GM18858 (cell line): ENCODE measurements at regions not wholly inside any gene's neighbourhood (a gene's known extent, or its start where the extent isn't known, plus 50 kb on each side); places are given as distances from the start of the nearest gene placed in this dataset.

Experiments
- ATAC-seq: cut with Tn5 transposase; IDR thresholded peaks from one replicate; pipeline ENCODE4 v1.9.1; 2021; ENCODE audit not compliant: unreplicated experiment

DNA sequence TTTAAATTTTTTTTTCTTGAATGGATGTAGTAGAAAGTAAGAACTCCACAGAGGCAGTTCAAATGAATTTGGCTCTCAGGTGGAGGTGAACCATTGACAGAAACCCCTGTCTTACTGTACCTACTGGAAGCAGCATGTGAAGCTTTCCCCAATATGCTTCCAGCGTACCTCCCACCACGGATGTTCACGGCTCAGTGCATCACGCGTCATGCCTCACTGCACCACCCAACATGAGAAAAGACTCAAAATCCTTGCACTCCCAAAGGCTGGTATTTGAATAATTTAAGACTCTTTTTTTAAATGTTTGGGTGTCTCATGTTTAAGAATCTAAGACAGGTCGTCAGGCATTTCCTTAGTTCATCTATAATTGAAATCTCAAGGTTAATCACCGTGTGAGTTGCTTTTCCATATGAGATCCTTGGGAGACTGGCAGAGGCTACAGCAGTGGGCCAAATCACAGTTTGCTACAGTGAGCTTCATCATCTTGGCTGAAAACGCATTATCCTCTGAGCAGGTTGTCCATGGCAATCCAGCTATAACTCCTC lies 846.4 kb downstream of the DCDC2C start:
- no peak for ATAC-seq

DNA sequence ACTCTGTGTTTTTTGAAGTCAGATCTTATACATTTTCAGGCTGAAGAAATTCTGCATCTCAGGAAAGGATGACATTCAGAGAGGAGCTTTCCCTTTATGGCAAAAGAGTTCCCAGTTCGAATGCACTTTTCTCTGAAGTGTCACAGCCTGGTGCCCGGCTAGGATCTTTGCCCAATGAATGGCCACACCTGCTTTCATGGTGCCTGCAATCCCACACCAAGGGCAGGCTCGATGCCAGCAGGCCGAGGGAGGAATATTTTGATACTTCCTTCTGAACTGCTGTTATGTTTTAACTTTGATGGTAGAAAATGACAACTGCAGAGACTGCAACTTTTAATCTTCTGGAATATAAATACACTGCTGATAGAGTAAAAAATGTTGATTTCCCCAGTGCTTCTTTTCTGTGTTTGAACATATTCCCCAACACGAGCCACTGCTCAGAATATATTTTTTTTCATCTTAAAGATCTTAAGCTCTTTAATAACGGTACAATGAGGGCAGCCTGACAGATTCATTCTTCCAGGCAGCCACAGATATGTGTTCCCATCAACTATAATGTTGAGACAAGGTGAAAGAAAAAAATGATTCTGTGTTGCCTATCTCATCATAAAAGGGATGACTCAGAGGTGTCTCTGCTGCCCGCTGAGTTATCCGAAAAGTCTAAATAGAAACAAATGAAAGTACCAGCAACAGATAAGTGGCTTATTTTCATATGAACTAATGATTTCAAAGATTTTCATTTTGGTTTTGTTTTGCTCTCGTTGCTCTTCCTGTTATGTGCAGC lies 848.5 kb downstream of the DCDC2C start:
- no peak for ATAC-seq

DNA sequence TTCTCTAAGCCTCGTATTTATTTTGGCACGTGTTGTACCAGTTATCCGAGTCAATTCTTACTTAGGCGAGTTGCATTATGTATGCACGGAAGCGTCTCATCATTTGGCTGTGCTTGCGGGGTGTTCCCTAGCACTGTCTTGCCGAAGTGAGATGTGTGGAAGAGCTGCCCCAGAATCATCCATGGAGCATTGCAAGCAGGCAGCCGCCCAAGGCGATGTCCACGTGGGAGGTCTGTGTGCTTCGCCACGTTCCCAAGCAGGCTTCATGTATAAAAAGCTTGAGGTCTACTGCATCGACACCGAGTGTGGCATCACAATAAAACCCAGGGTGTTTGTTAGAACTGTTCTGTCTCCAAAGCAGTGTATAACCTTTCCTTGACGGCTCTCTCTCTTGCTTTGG lies 849.9 kb downstream of the DCDC2C start:
- ATAC-seq: no peak

DNA sequence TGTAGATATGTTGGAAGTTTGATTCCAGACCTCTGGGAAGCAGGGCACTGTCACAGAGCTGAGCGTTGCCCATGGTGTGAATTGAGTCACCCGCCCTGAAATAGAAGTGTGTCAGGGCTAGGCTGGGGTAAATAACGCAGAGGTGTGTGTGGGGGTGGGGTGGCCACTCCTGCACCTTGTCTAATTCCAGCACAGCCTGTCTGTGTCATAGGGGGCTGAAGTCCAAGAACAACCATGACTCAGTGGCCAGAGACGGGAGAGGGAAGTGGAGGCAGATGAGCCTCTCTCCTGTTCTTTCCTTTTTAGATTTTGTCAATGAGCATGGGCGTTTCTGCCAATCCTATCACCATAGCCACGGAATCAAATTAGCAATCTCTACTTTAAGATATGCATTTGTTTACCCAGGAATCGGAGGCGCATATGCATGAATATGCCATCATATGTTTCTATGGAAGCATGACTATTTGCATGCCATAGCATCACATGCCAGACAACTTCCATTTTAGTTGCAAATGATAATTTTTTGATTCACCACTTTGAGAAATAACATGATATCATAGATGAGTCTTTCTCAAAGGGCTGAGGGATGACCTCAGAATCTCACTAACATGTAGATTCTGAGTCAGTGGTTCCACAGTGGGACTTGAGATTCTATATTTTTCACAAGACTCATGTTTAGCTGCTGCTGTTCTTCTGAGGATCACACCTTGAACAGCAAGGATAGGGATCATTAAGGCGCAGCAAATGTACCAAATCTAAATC lies 852.9 kb downstream of the DCDC2C start:
- ATAC-seq: no peak

DNA sequence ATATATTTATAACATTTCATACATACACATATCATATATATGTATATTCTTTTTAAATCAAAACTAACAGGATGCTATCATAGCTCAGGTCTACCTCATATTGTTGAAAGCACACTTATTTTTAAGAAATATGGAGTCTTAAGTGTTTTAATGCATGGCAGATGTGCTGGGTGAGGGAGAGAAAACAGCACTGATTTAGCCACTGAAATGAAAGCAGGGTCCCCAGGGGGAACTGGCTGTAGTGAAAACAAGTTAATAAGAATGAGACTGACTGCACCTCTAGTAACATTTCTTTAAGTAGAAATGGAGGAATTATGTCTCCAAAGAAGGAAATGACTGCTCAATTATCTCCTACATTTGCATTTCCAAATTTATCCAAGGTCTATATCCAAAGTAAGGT lies 857.8 kb downstream of the DCDC2C start:
- no peak for ATAC-seq

DNA sequence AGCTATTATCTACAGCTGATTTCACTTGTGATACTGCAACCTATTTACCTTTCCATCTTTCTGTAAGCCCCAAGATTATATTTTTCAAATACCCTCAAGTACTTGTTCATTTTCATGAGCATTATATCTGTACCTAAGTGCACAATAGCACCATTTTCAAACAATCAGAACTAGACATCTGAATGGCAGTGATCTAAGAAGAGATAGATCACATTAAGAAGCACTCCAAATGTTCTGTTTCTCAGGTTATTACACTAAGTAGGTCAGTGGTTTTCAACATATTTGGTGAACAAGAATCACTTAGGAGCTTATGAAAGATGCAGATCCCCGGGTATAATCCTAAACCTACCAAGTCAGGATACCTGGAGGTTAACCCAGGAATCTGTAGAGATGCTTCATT lies 872.7 kb downstream of the DCDC2C start:
- no peak for ATAC-seq

DNA sequence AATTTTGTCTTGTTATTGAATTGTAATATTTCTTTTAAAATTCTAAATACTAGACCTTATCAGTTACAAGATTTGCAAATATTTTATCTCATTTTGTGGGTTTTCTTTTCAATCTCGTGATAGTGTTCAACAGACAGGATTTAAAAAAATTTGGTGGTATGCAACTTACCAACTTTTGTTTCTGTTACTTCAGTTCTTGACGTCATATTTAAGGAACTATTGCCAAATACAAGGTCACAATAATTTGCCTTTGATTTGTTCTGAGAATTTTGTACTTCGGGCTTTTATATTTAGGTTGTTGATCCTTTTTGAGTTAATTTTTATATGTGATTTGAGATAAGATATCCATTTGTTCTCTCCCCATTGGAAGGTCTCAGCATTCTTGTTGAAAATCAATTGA lies 876.6 kb downstream of the DCDC2C start:
- ATAC-seq: no peak

DNA sequence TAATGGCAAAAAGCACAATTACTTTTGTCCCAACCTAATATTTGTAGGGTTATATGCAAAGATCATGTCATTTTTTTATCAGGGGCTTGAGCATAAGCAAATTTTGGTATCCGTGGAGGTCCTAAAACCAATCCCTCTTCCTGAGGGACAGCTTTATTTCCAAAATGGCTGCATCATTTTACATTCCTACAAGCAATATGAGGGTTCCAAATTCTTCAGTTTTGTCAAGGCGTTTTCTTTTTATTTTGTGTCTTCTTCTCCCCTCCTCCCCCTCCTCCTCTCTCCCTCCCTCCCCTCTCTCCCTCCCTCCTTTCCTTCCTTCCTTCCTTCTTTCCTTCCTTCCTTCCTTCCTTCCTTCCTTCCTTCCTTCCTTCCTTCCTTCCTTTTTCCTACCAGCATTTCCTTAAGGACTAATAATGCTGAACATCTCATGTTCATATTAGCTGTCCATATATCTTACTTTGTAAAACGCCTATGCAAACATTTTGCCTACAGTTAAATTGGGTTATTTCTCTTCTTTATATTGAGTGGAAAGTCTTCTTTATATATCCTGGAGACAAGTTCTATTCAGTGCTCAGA lies 881.8 kb downstream of the DCDC2C start:
- ATAC-seq: no peak

DNA sequence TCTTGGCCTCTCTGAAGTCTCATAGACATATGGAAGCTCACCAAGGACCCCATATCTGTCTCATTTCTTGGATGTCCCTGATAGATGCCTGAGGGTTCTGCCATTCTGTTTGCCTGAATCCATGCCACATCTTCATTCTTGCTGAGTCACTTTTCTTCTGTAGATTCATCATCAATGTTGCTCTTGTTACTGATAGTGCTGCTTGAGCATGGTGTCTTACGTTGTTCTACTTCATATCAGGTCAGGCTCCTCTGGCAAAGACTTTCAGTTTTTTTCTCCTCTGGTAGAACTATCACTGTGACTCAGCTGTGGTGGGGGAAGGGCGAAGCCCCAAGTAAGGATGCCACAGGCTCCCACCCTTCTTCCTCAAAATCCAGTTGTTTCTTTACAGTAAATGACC lies 885.2 kb downstream of the DCDC2C start:
- no peak for ATAC-seq

DNA sequence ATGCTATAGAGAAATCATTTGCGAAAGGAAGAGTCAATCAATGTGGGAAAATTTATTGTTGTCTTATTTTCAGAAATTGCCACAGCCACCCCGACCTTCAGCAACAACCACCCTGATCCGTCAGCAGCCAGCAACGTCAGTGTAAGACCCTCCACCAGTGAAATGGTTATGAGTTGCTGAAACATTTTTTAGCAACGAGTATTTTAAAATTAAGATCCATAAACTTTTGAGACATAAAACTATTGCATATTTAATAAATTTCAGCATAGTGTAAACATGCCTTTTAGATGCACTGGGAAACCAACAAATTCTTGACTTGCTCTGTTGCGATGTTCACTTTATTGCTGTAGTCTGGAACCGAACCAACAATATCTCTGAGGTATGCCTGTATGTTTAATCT lies 887.9 kb downstream of the DCDC2C start:
- ATAC-seq: no peak

DNA sequence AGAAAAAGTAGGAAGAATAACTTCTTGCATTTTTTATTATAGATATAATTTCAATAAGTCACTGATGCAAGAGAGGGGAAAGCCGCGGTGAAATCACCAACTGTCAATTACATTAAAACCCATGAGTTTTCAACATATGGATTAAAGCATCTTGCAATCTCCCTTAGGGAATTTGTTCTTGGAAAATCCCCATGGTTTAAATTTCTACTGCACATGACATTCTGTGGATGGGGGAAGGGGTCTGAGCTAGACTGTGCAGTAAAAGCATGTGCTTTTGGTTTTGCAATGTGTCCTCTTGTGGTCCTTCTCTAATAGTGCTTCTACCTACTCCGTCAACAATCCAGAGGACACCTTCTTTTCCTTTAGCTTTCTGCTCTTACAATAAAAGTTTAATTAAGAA lies 894.0 kb downstream of the DCDC2C start:
- ATAC-seq: no peak

DNA sequence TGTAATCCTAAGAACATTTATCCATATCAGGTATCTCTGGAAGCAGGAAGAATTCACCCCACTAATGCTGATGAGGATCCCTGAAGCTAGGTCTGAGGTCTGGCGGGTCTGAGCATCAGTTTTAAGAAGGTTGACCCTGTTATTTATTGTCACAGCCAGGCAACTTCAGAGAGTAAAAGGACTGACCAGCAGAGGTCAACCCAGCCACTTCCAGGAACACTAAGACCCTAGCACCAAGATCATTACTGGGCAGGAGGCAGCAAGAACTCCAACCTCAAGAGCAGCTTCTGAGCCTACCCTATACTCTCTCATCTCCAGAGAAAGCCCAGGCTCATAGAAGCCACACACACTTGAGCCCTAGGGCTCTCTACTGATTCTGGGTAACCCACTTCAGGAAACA lies 901.4 kb downstream of the DCDC2C start:
- ATAC-seq: no peak

DNA sequence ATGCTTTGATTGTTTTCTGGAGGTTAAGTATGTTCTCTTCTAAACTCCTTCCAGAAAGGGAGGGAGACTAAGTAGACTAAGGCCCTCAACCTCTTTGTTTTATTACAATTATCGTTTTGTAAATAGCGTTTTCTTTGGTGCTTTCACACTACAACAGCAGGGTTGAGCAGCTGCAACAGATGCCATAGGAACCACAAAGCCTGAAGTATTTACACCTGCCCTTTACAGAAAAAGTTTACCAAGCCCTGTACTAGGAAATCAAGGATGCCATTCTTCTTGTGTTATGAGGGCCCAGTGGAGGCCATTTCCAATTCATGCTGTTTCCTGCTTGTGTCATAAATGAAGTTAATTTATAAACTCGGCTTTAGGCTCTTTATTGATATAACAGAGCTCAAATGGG lies 914.8 kb downstream of the DCDC2C start:
- ATAC-seq: no peak

DNA sequence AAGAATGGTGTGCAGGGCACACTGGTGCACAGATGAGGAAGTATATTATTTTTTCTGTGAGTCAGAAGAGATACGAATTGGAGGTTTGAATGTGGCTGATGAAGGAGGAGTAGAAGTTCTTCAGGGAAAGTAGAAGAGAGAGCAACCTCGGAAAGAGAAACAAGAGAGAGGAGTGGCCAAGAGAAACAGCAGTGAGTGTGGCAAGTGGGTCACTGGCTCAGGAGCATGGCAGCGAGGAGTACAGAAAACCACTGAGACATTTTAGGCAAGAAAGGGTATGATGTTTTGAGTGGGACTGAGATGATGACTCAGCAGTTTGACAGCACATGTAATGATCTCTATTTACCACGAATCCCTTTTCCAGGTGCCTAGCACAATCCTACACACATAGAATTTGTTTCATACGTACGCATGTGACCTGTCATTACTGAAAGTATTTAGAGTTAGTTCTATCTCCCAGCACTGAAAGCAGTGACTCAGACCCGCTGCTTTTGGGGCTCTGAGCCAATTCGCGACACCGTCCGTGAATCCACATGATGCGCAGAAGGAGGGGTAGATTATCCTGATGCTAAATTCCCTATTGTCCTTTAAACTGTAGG lies 915.4 kb downstream of the DCDC2C start:
- no peak for ATAC-seq

DNA sequence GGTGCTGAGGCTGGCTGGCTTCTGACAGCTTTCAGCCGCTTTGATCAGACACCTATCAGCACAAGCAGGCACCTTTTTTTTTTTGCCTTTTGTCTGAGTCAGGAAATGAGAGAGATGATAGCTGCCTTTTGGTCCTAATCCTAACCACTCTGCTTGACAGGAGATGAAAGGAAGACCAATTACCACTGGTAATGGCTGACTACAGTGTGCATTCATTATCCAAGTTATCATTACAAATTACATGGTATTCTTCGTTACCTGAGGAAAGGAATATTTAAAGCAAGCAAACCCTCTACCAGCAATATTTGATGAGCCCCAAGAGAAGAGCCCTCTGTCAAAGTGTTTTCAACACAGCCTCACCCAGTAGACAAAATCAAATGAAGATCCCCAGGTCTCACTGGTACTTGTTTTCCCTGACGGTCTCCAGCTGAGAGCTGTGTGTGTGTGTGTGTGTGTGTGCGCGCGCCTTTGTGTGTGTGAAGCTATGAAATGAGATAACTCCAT lies 925.7 kb downstream of the DCDC2C start:
- ATAC-seq: no peak

DNA sequence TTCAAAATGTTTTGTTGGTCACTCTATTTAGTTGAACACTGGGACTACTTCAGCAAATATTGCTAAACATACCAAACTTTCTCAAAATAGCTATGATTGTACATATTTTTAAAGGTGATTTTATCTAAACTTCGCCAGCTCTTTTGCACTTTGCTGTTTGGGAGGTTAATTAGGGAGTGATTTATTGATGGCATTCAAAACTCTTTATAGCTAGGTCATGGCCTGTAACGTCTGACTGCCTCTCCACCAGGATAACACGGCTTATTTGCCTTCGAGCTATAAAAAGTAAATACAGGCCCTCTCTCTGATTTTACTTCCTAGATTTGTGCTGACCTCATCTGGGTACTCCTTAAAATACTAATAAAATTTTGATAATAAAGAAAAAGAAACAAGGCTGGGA lies 931.9 kb downstream of the DCDC2C start:
- no peak for ATAC-seq

DNA sequence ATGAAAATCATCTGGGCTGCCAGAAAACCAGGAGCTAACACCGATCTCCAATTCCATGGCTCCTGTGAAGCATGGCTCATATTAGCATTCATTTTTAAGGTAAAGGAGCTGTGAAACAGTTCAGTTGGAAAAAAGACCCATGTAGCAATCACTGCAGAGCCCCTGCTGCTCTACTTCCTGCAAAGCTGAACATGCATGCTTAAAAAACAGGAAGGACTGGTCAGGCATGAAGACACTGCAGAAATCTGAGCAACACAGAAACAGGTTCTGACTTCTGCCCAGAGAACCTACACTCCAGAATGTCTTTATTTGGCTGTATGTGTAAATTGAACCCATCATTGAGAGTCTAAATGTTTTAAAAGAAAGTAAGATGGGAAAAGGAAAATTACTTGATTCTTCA lies 950.6 kb downstream of the DCDC2C start:
- no peak for ATAC-seq

DNA sequence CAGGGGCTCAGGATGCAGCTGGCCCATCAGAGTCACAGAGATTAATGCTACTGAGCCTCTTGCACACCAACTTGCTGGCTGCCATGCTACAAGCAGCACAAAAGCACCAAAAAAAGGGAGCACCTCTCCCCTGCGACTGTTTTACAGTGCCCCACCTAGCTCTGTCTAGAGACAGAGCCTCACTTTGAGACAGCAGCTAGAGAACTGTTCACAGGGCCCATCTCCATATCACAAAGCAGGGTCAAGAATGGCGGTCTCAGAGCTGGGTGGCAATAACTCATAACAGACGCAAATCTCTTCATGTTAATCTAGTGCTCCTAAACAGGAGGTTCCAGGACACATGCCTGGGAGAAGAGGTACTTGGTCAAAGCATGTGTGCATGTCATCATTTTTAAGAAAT lies 953.0 kb downstream of the DCDC2C start:
- ATAC-seq: no peak

DNA sequence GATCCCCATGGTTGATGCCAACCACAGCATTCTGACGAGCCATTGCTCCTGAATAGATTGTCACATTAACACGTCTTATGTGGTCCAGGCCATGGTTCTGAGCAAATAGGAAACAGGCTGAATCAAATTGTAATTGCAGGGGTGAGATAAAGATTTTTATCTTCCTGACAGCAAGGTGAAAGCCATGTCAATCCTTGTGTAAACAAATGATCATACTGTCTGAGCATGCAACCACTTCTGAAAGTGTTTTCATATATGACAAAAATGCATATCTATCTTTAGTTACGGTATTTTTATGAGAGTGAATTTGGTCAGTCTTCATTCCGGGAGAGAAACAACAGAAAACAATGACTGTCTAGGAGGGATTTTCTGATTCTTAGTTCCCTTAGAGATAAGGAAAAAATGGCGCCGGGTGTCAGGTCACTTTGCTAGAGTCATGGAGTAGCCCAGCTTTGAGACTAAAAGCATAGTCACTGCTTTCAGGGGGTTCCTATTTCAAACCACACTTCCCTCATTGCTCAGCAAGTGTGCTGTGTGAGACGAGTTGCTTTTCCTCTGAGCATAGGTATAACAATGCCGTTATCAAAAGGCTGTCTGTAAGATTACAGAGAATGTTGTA lies 958.9 kb downstream of the DCDC2C start:
- ATAC-seq: no peak

DNA sequence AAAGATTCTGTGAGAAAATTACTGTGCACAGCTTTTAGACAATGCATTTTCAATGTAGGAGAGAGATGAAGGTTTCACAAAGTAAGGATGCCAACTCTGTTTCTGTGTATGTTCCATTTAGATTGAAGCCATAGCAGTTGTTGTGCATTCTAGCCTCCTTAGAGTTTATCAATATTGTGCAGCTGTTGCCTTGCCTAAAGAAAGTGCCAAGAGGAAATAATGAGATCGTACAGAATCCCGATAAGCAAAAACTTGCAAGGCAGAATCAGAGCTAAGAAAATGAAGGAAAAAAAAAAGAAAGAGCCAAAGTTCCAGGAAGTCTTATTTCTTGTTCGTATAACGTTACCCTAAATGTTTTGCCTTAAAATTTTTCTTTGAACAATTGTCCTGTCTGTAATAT lies 965.0 kb downstream of the DCDC2C start:
- no peak for ATAC-seq

DNA sequence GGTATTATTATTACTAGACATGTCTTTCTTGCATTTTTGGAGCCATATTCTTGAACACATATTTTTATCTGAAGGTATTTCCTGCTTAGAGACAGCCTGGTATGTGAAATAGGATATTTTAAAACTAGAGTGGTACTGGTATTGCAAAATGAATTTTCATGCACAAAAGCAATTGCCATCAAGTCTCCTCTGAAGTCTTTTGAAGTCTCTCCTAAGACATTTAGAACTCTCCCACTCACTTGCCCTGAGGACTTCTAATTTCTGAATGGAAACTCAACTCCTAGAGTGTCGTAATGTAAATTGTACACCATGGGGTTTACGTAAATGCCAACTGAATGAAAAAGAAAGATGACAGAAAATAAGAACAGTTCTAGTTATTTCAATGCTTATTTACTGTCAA lies 967.0 kb downstream of the DCDC2C start:
- ATAC-seq: no peak
